HG03045 (cell line): ENCODE measurements at regions not wholly inside any gene's neighbourhood (a gene's known extent, or its start where the extent isn't known, plus 50 kb on each side); places are given as distances from the start of the nearest gene placed in this dataset.
"Not testable (repeated sequence)": the region's sequence is repeated elsewhere in the genome, so short reads cannot be mapped to it uniquely, and the experiment has no call there.

Experiments
- ATAC-seq: cut with Tn5 transposase; IDR thresholded peaks from one replicate; pipeline ENCODE4 v1.9.1; 2021; ENCODE audit warnings: mild to moderate bottlenecking, moderate library complexity; ENCODE audit not compliant: unreplicated experiment

GRCh38 chr18:42532119-42532518, 577.1 kb downstream of the PIK3C3 start:
- no peak for ATAC-seq

- ATAC-seq: no peak
Observed at GRCh38 chr18:42533009-42533575, 578.1 kb downstream of the PIK3C3 start.

GRCh38 chr18:42533616-42534015, 578.6 kb downstream of the PIK3C3 start:
- ATAC-seq: no peak

GRCh38 chr18:42534313-42534712, 579.3 kb downstream of the PIK3C3 start:
- ATAC-seq: no peak

GRCh38 chr18:42536442-42536841, 579.0 kb downstream of the RIT2 start:
- no peak for ATAC-seq

GRCh38 chr18:42537291-42537690, 578.2 kb downstream of the RIT2 start:
- no peak for ATAC-seq

- ATAC-seq: no peak
Observed at GRCh38 chr18:42544901-42545300, 570.6 kb downstream of the RIT2 start.

- no peak for ATAC-seq
Observed at GRCh38 chr18:42545825-42546224, 569.7 kb downstream of the RIT2 start.

- no peak for ATAC-seq
Observed at GRCh38 chr18:42548493-42548892, 567.0 kb downstream of the RIT2 start.

GRCh38 chr18:42549596-42549995, 565.9 kb downstream of the RIT2 start:
- no peak for ATAC-seq

GRCh38 chr18:42552559-42552958, 562.9 kb downstream of the RIT2 start:
- not testable (repeated sequence) for ATAC-seq

GRCh38 chr18:42559069-42559690, 556.3 kb downstream of the RIT2 start:
- no peak for ATAC-seq

- no peak for ATAC-seq
Observed at GRCh38 chr18:42561521-42561920, 554.0 kb downstream of the RIT2 start.

GRCh38 chr18:42563995-42564394, 551.5 kb downstream of the RIT2 start:
- no peak for ATAC-seq

GRCh38 chr18:42564761-42565160, 550.7 kb downstream of the RIT2 start:
- ATAC-seq: no peak

GRCh38 chr18:42568773-42569172, 546.7 kb downstream of the RIT2 start:
- no peak for ATAC-seq

- ATAC-seq: no peak
Observed at GRCh38 chr18:42574871-42575270, 540.6 kb downstream of the RIT2 start.

GRCh38 chr18:42576124-42576523, 539.4 kb downstream of the RIT2 start:
- ATAC-seq: no peak

- ATAC-seq: no peak
Observed at GRCh38 chr18:42578792-42579191, 536.7 kb downstream of the RIT2 start.

- ATAC-seq: no peak
Observed at GRCh38 chr18:42582266-42582665, 533.2 kb downstream of the RIT2 start.

- ATAC-seq: no peak
Observed at GRCh38 chr18:42583283-42583731, 532.2 kb downstream of the RIT2 start.

- no peak for ATAC-seq
Observed at GRCh38 chr18:42586601-42587000, 528.9 kb downstream of the RIT2 start.

- no peak for ATAC-seq
Observed at GRCh38 chr18:42588786-42589185, 526.7 kb downstream of the RIT2 start.
